NCI-H1105 (cell line): ENCODE measurements at regions not wholly inside any gene's neighbourhood (a gene's known extent, or its start where the extent isn't known, plus 50 kb on each side); places are given as distances from the start of the nearest gene placed in this dataset.

ENCODE experiments used
- DNase-seq: peaks from one replicate; lab custom pipeline; 2025; lab: John Stamatoyannopoulos, UW

GRCh38 chr3:170730071-170730812, 139.8 kb downstream of the RPL22L1 start:
- no peak for DNase-seq

- DNase-seq = no peak
These were observed 141.8 kb downstream of the RPL22L1 start for GRCh38 chr3:170728181-170728580.

- DNase-seq = no peak
These were observed 141.9 kb upstream of the SLC7A14 start for GRCh38 chr3:170727754-170728153.

- DNase-seq = no peak
These were observed 141.2 kb upstream of the SLC7A14 start for GRCh38 chr3:170726976-170727661.

GRCh38 chr3:170725285-170725731, 139.4 kb upstream of the SLC7A14 start:
- DNase-seq = no peak

- DNase-seq = no peak
These were observed 138.9 kb upstream of the SLC7A14 start for GRCh38 chr3:170724599-170725280.

- no peak for DNase-seq
These were observed 137.4 kb upstream of the SLC7A14 start for GRCh38 chr3:170723241-170723640.

GRCh38 chr3:170721563-170721962, 135.7 kb upstream of the SLC7A14 start:
- no peak for DNase-seq

GRCh38 chr3:170719300-170719699, 133.4 kb upstream of the SLC7A14 start:
- DNase-seq = no peak

- no peak for DNase-seq
These were observed 133.0 kb upstream of the SLC7A14 start for GRCh38 chr3:170718848-170719247.

- DNase-seq = no peak
These were observed 131.8 kb upstream of the SLC7A14 start for GRCh38 chr3:170717410-170718402.

- DNase-seq = no peak
These were observed 130.4 kb upstream of the SLC7A14 start for GRCh38 chr3:170716172-170716805.

- DNase-seq = no peak
These were observed 129.0 kb upstream of the SLC7A14 start for GRCh38 chr3:170714562-170715535.

GRCh38 chr3:170714122-170714521, 128.2 kb upstream of the SLC7A14 start:
- no peak for DNase-seq

- DNase-seq = no peak
These were observed 127.8 kb upstream of the SLC7A14 start for GRCh38 chr3:170713653-170714052.

- no peak for DNase-seq
These were observed 126.9 kb upstream of the SLC7A14 start for GRCh38 chr3:170712798-170713197.

- DNase-seq = no peak
These were observed 126.5 kb upstream of the SLC7A14 start for GRCh38 chr3:170712336-170712735.

- DNase-seq = no peak
These were observed 125.9 kb upstream of the SLC7A14 start for GRCh38 chr3:170711786-170712185.

- no peak for DNase-seq
These were observed 123.2 kb upstream of the SLC7A14 start for GRCh38 chr3:170709046-170709445.

GRCh38 chr3:170707899-170708298, 122.0 kb upstream of the SLC7A14 start:
- no peak for DNase-seq
